IgD-negative memory B cell (primary cell): ENCODE measurements at regions not wholly inside any gene's neighbourhood (a gene's known extent, or its start where the extent isn't known, plus 50 kb on each side); places are given as distances from the start of the nearest gene placed in this dataset.

Source experiments
- H3K27ac Mint-ChIP-seq, 3 donors: one replicate each; pipeline ENCODE4 v1.8.0; 2020 to 2022; ENCODE audit warnings: mild to moderate bottlenecking in 3 of 3, mixed read lengths in 3 of 3, moderate library complexity in 1 of 3
- H3K27me3 Mint-ChIP-seq: one replicate; pipeline ENCODE4 v1.8.0; 2021; ENCODE audit warnings: mixed read lengths
- H3K36me3 Mint-ChIP-seq: one replicate; pipeline ENCODE4 v1.8.0; 2020; ENCODE audit warnings: mild to moderate bottlenecking, mixed read lengths
- H3K4me1 Mint-ChIP-seq, 3 donors: one replicate each; pipeline ENCODE4 v1.8.0; 2020 to 2022; ENCODE audit warnings: mixed read lengths in 3 of 3, mild to moderate bottlenecking in 1 of 3
- H3K4me3 Mint-ChIP-seq, 4 donors: one replicate each; pipeline ENCODE4 v1.8.0; 2020 to 2022; ENCODE audit warnings: mild to moderate bottlenecking in 4 of 4, mixed read lengths in 4 of 4, moderate library complexity in 3 of 4
- H3K9me3 Mint-ChIP-seq, 3 donors: one replicate each; pipeline ENCODE4 v1.8.0; 2020 to 2021; ENCODE audit warnings: mixed read lengths in 3 of 3, mild to moderate bottlenecking in 1 of 3

DNA sequence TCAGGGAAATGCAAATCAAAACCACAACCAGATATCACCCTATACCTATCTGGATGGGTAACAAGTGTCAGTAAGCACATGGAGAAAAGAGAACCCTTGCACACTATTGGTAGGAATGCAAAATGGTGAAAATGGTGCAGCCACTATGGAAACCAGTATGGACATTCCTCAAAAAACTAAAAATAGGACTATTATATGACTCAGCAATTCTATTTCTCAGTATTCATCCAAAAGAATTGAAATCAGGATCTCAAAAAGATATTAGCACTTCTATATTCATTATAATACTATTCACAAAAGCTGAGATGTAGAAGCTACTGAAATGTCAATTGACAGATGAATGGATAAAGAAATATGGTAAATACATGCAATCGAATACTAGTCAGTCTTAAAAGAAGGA, 491.1 kb upstream of the MYT1L start:
- Mint-ChIP-seq H3K4me1 (no peaks in the 10 kb centered on the region), H3K27ac (no peak overlapping the region), H3K4me3 (no peak overlapping the region), H3K9me3 (peaks cover 4 to 19% (median 9%) of the 10 kb centered on the region in 3 donors), H3K36me3 (no peaks in the 10 kb centered on the region), H3K27me3 (no peaks in the 10 kb centered on the region)

DNA sequence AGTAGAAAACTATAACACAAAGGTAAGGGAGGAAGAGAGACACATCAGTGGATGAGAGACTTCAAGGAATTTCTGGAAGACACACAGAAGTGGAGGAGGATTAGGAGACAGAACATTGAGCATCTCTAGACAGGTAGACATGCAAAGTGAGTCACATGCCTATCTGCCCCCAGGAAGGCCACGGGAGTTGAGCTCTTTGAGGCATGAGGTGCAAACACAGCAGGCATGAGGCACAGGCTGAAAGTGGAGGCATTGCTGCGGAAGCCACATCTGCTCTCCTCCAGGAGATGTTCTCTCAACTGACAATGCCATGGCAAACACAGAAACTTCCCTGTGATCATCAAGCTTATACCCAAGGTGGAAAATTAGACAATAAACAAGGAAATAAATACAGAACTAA, 481.6 kb upstream of the MYT1L start:
- Mint-ChIP-seq H3K4me3 (peak overlapping the region in 2 of 4 donors; percentile 2 to 38), H3K4me1 (no peaks in the 10 kb centered on the region), H3K36me3 (no peaks in the 10 kb centered on the region), H3K27ac (no peak overlapping the region), H3K27me3 (no peaks in the 10 kb centered on the region), H3K9me3 (peaks cover 4 to 18% (median 17%) of the 10 kb centered on the region in 3 donors)

GRCh38 chr2:2812117-2812516, 481.0 kb upstream of the MYT1L start:
- H3K27me3 Mint-ChIP-seq, result no peaks in the 10 kb centered on the region
- H3K27ac Mint-ChIP-seq, result no peak overlapping the region
- H3K4me3 Mint-ChIP-seq, result no peak overlapping the region
- peaks cover 4 to 18% (median 17%) of the 10 kb centered on the region in 3 donors for H3K9me3 Mint-ChIP-seq
- no peaks in the 10 kb centered on the region for H3K4me1 Mint-ChIP-seq
- no peaks in the 10 kb centered on the region for H3K36me3 Mint-ChIP-seq

- Mint-ChIP-seq H3K9me3 (peaks cover 4 to 18% (median 13%) of the 10 kb centered on the region in 3 donors), H3K4me1 (no peaks in the 10 kb centered on the region), H3K4me3 (no peak overlapping the region), H3K27ac (no peak overlapping the region), H3K36me3 (no peaks in the 10 kb centered on the region), H3K27me3 (no peaks in the 10 kb centered on the region)
Observed at GRCh38 chr2:2810504-2810903, 479.4 kb upstream of the MYT1L start.

GRCh38 chr2:2809771-2810170, 478.7 kb upstream of the MYT1L start:
- Mint-ChIP-seq H3K9me3 (peaks cover 6 to 16% (median 13%) of the 10 kb centered on the region in 3 donors), H3K27me3 (no peaks in the 10 kb centered on the region), H3K4me3 (no peak overlapping the region), H3K36me3 (no peaks in the 10 kb centered on the region), H3K27ac (no peak overlapping the region), H3K4me1 (no peaks in the 10 kb centered on the region)

DNA sequence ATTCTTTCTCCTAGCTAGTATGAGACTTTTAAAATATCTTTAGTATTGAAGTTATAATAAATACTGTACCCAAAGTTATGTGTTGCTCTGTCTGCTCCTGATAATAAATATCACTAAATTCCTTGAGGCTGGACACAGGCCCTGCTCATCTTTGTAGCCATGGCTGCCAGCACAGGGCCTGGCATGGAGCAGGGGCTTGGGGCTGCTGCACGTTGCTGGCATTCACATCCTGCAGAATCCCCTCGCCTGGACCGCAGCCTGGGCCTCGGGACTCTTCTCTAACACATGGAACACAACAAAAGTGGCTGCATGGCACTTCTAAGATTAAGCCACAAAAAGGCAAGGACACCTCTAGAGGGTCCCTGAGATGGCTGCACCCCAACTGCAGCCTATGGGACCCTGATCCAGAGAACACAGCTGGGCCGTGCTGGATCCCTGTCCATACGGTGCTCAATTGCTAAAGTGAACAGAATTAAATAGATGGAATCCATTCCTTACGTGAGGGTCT, 477.5 kb upstream of the MYT1L start:
- no peaks in the 10 kb centered on the region for H3K27me3 Mint-ChIP-seq
- no peaks in the 10 kb centered on the region for H3K4me1 Mint-ChIP-seq
- peaks cover 5 to 8% (median 6%) of the 10 kb centered on the region in 3 donors for H3K9me3 Mint-ChIP-seq
- H3K27ac Mint-ChIP-seq, result no peak overlapping the region
- no peak overlapping the region for H3K4me3 Mint-ChIP-seq
- H3K36me3 Mint-ChIP-seq, result no peaks in the 10 kb centered on the region

GRCh38 chr2:2806711-2807110, 475.6 kb upstream of the MYT1L start:
- H3K36me3 Mint-ChIP-seq, result no peaks in the 10 kb centered on the region
- no peaks in the 10 kb centered on the region for H3K4me1 Mint-ChIP-seq
- no peak overlapping the region for H3K4me3 Mint-ChIP-seq
- peaks cover 2 to 6% (median 6%) of the 10 kb centered on the region in 3 donors for H3K9me3 Mint-ChIP-seq
- no peak overlapping the region for H3K27ac Mint-ChIP-seq
- H3K27me3 Mint-ChIP-seq, result no peaks in the 10 kb centered on the region

DNA sequence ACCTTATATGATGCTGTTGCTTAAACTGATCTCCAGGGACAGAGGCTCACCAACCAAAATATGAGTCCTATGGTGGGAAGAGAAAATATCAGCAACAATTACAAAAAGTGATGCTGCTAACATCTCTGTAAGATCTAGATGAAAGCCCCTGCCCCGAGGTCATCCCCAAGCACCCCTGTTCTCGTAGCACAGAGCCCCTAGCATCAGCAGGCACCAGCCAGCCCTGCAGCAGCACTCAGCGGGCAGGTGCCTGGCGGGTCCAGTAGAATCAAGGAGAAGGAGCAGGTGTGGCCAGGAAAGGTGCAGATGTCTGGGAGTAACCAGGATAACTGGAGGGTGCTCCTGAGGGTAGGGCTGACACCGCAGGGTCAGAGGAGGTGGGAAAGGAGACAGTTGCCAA, 474.2 kb upstream of the MYT1L start:
- Mint-ChIP-seq H3K27me3 (peaks cover 1% of the 10 kb centered on the region), H3K36me3 (no peaks in the 10 kb centered on the region), H3K4me3 (no peak overlapping the region), H3K4me1 (no peaks in the 10 kb centered on the region), H3K27ac (peak overlapping the region in 1 of 3 donors; percentile 17), H3K9me3 (peaks cover 2 to 8% (median 6%) of the 10 kb centered on the region in 3 donors)

DNA sequence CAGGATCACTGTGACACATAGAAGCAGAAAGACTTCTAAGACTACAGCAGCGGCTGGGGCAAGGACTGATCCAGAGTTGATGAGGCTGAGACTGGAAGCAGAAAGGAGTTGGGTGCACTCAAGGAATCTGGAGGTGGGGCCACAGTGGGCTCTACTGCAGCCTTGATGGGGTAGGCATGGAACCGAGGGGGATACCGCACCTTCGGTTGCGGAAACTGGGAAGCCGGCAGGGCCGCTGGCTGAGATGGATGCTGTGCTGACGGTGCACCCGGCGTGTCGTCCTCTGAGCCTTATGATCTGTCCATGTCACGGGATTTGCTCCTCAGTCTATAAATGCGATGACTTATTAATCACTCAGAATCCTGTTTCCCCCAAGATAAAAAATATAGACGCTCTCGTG, 473.5 kb upstream of the MYT1L start:
- Mint-ChIP-seq H3K36me3 (no peaks in the 10 kb centered on the region), H3K27ac (no peak overlapping the region), H3K27me3 (peaks cover 1% of the 10 kb centered on the region), H3K4me3 (no peak overlapping the region), H3K9me3 (peaks cover 2 to 8% (median 6%) of the 10 kb centered on the region in 3 donors), H3K4me1 (no peaks in the 10 kb centered on the region)

- Mint-ChIP-seq H3K36me3 (no peaks in the 10 kb centered on the region), H3K4me3 (no peak overlapping the region), H3K27ac (no peak overlapping the region), H3K9me3 (peaks cover 2 to 8% (median 6%) of the 10 kb centered on the region in 3 donors), H3K27me3 (peaks cover 1% of the 10 kb centered on the region), H3K4me1 (no peaks in the 10 kb centered on the region)
Observed at GRCh38 chr2:2801458-2801857, 470.4 kb upstream of the MYT1L start.

GRCh38 chr2:2800697-2801096, 469.6 kb upstream of the MYT1L start:
- Mint-ChIP-seq H3K4me3 (no peak overlapping the region), H3K4me1 (no peaks in the 10 kb centered on the region), H3K9me3 (peaks cover 2 to 8% (median 6%) of the 10 kb centered on the region in 3 donors), H3K27ac (peak overlapping the region in 1 of 3 donors; percentile 57), H3K27me3 (peaks cover 1% of the 10 kb centered on the region), H3K36me3 (no peaks in the 10 kb centered on the region)

DNA sequence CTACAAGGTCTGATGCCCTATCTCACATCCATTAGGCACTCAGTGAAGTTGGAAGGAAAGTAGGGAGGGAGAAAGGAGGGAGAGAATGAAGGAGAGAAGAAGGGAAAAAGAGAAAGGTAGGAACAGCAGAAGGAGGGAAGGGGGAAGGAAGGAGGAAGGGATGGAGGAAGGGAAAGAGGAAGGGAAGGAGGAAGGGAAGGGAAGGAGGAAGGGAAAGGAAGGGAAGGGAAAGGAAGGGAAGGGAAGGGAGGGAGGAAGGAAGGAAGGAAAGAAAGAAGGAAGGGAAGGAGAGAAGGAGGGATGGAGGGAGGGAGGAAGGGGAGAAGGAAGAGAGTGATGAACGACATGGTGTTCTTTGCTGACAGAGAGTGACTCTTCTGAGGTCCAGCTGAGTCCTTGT, 468.9 kb upstream of the MYT1L start:
- Mint-ChIP-seq H3K27me3 (peaks cover 1% of the 10 kb centered on the region), H3K4me1 (no peaks in the 10 kb centered on the region), H3K36me3 (no peaks in the 10 kb centered on the region), H3K27ac (no peak overlapping the region), H3K4me3 (no peak overlapping the region), H3K9me3 (peaks cover 2 to 8% (median 6%) of the 10 kb centered on the region in 3 donors)

DNA sequence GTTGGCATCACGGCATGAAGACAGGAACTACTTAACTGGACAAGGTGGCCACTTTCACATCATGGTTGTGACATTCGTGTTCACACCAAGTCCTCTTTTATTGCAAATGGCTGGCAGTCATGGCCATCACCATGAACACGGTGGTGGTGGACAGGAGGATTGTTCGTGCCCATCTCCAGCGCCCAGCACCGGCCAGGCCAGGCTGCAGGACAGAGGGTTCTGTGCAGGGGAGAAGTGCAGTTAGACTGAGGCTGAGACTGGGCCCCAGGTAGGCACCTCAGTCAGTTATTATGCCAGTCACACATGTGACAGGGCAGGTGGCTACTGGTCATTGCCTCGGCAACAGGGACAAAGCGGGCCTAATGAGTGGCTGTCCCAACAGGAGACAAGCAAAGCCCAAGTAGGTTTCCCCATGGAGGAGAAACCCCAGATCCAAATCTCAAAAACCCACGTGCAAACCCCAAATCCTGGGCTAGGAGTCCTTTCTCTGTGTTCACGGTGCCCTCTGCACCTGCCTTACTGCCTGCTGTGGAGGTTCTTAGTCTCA, 468.1 kb upstream of the MYT1L start:
- H3K27me3 Mint-ChIP-seq, result peaks cover 1% of the 10 kb centered on the region
- H3K36me3 Mint-ChIP-seq, result no peaks in the 10 kb centered on the region
- H3K27ac Mint-ChIP-seq, result no peak overlapping the region
- no peak overlapping the region for H3K4me3 Mint-ChIP-seq
- no peaks in the 10 kb centered on the region for H3K4me1 Mint-ChIP-seq
- H3K9me3 Mint-ChIP-seq, result peaks cover 0 to 8% (median 6%) of the 10 kb centered on the region in 3 donors

- Mint-ChIP-seq H3K9me3 (peaks cover 0 to 8% (median 6%) of the 10 kb centered on the region in 3 donors), H3K27me3 (peaks cover 1% of the 10 kb centered on the region)
Observed at GRCh38 chr2:2798337-2798736, 467.3 kb upstream of the MYT1L start.

DNA sequence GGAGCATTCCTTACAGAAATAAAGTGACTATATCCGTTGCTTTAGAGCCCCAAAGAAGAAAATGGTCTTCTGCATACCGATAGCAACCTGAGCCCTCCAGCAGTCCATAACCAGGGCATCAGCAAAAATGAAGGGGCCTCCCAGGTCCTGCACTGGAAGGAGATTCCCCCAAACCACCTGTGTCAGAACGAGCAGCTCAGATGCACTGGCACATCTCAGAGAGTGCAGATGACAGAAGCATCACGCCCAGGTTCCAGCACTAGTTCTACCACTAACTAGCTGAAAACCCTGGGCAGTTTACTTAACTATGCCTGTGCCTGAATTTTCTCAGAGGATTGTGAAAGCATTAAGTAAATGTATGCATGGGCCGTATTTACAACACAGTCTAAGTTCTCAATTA, 466.7 kb upstream of the MYT1L start:
- Mint-ChIP-seq H3K4me1 (no peaks in the 10 kb centered on the region), H3K9me3 (peaks cover 0 to 8% (median 6%) of the 10 kb centered on the region in 3 donors)

More at GRCh38 chr2:2798337-2798736, 467.3 kb upstream of the MYT1L start:
- Mint-ChIP-seq H3K4me1 (no peaks in the 10 kb centered on the region), H3K36me3 (no peaks in the 10 kb centered on the region), H3K4me3 (no peak overlapping the region), H3K27ac (no peak overlapping the region)

DNA sequence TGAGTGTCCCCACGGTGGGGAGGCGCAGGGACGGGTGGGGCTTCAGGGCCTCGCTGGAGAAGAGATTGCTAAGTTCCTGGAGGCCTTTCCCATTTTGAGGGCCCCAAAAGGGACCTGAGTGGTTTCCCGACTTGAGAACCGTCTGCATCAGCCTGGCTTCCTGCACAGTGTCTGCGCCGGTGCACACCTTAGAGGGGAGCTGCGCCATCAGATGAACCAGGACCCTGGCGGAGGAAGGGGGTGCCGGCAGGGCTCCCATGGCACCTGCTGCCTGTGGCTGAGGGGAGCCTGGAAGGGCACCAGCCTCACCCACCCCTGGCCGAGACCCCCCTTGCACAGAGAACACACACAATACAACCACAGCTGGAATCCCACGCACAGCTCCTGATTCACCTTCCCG, 465.1 kb upstream of the MYT1L start:
- Mint-ChIP-seq H3K27ac (no peak overlapping the region), H3K36me3 (no peaks in the 10 kb centered on the region), H3K9me3 (peaks cover 0 to 2% (median 0%) of the 10 kb centered on the region in 3 donors), H3K4me1 (no peaks in the 10 kb centered on the region), H3K4me3 (no peak overlapping the region), H3K27me3 (peaks cover 8% of the 10 kb centered on the region)

More for the DNA sequence above, 466.7 kb upstream of the MYT1L start:
- Mint-ChIP-seq H3K36me3 (no peaks in the 10 kb centered on the region), H3K27ac (no peak overlapping the region), H3K4me3 (no peak overlapping the region), H3K27me3 (peaks cover 1% of the 10 kb centered on the region)
